ENCODE measurements at regions not wholly inside any gene's neighbourhood (a gene's known extent, or its start where the extent isn't known, plus 50 kb on each side); places are given as distances from the start of the nearest gene placed in this dataset.

GRCh38 chr6:91298543-91299145 is 711.8 kb upstream of the MAP3K7 start (continued):
- TF ChIP-seq EP300 (IDR thresholded peaks at IDR 0.05; ENCODE audit: borderline replicate concordance in 1 of 2, low read depth in 2 of 2, low read length in 2 of 2) (peak in 1 of 2 experiments; percentile 95; a peak in 1 of 3 replicates), SP4 (IDR thresholded peaks at IDR 0.05; ENCODE audit: low read length) (no peak), NANOG (IDR thresholded peaks at IDR 0.05; ENCODE audit: insufficient read depth, low read depth, low read length, poor library complexity, severe bottlenecking) (peak; percentile 100), RBBP5 (IDR thresholded peaks at IDR 0.05; ENCODE audit: borderline replicate concordance, low read depth, low read length) (no peak), CHD7 (IDR thresholded peaks at IDR 0.05; ENCODE audit: insufficient replicate concordance, low read length) (peak; percentile 98), EGR1 (IDR thresholded peaks at IDR 0.05; ENCODE audit: borderline replicate concordance, low read depth, low read length) (peak; percentile 62; the same call in 1 of the 2 replicates), TCF12 (IDR thresholded peaks at IDR 0.05; ENCODE audit: low read depth, low read length) (peak; percentile 95), BCL11A (IDR thresholded peaks at IDR 0.05; ENCODE audit: low read depth in 2 of 2, low read length in 2 of 2) (peak; percentile 74 to 78), POLR2AphosphoS5 (IDR thresholded peaks at IDR 0.05; ENCODE audit: low read depth, low read length) (peak; percentile 80; the same call in 1 of the 2 replicates), KDM4A (IDR thresholded peaks at IDR 0.05; ENCODE audit: low read depth, low read length, severe bottlenecking) (no peak), POU5F1 (IDR thresholded peaks at IDR 0.05; ENCODE audit: low read depth, low read length) (peak; percentile 100)

Data from H1 (cell line).